Neural progenitor cell (in vitro differentiated cells): ENCODE measurements at regions not wholly inside any gene's neighbourhood (a gene's known extent, or its start where the extent isn't known, plus 50 kb on each side); places are given as distances from the start of the nearest gene placed in this dataset.
"Not testable (repeated sequence)": the region's sequence is repeated elsewhere in the genome, so short reads cannot be mapped to it uniquely, and the experiment has no call there.

ENCODE experiments used
- DNase-seq: peaks from one replicate; pipeline ENCODE4 v3.0.0-alpha.2; 2016; ENCODE audit warnings: low spot score
- H2AFZ ChIP-seq: fragments of 200-600 bp; sonication (generic); replicated peaks from 2 replicates; pipeline ENCODE4 v1.6.1; 2016; ENCODE audit warnings: antibody characterized with exemption
- H3F3A ChIP-seq: fragments of 200-600 bp; sonication (generic); 2 replicates; pipeline ENCODE4 v1.6.1; 2016; ENCODE audit warnings: antibody characterized with exemption, low read depth
- H3K27ac ChIP-seq: fragments of 200-600 bp; sonication (generic); 2 replicates; pipeline ENCODE4 v1.5.1; 2016; ENCODE audit warnings: mild to moderate bottlenecking
- H3K27me3 ChIP-seq: fragments of 200-600 bp; sonication (generic); 2 replicates; pipeline ENCODE4 v1.6.1; 2016; ENCODE audit warnings: mild to moderate bottlenecking, moderate library complexity
- H3K36me3 ChIP-seq: fragments of 200-600 bp; sonication (generic); 2 replicates; pipeline ENCODE4 v1.5.1; 2016
- H3K4me1 ChIP-seq: fragments of 200-600 bp; sonication (generic); 2 replicates; pipeline ENCODE4 v1.6.1; 2016; ENCODE audit warnings: mixed run types
- H3K4me2 ChIP-seq: fragments of 200-600 bp; sonication (generic); 2 replicates; pipeline ENCODE4 v1.6.1; 2016
- H3K4me3 ChIP-seq: fragments of 200-600 bp; sonication (generic); 2 replicates; pipeline ENCODE4 v1.5.1; 2016
- H3K79me2 ChIP-seq: fragments of 200-600 bp; sonication (generic); 2 replicates; pipeline ENCODE4 v1.6.1; 2016; ENCODE audit warnings: low read depth
- H3K9ac ChIP-seq: fragments of 200-600 bp; sonication (generic); 2 replicates; pipeline ENCODE4 v1.6.1; 2016
- H3K9me3 ChIP-seq: fragments of 200-600 bp; sonication (generic); 2 replicates; pipeline ENCODE4 v1.5.1; 2016; ENCODE audit warnings: low read depth
- H4K20me1 ChIP-seq: fragments of 200-600 bp; sonication (generic); 2 replicates; pipeline ENCODE4 v1.6.1; 2016; ENCODE audit warnings: low read depth
- H3K27ac Mint-ChIP-seq: 3 replicates; pipeline ENCODE4 v1.8.0; 2021; ENCODE audit warnings: mixed read lengths
- H3K27me3 Mint-ChIP-seq: 2 replicates; pipeline ENCODE4 v1.8.0; 2022; ENCODE audit warnings: low read depth, mild to moderate bottlenecking, inconsistent platforms, moderate library complexity, mixed read lengths; ENCODE audit not compliant: insufficient read depth
- H3K36me3 Mint-ChIP-seq: 3 replicates; pipeline ENCODE4 v1.8.0; 2021; ENCODE audit warnings: mixed read lengths
- H3K4me1 Mint-ChIP-seq: 3 replicates; pipeline ENCODE4 v1.8.0; 2021; ENCODE audit warnings: mixed read lengths
- H3K4me3 Mint-ChIP-seq: 3 replicates; pipeline ENCODE4 v1.8.0; 2021; ENCODE audit warnings: mild to moderate bottlenecking, moderate library complexity, mixed read lengths
- H3K9me3 Mint-ChIP-seq: 3 replicates; pipeline ENCODE4 v1.8.0; 2020; ENCODE audit warnings: mixed read lengths
- CTCF ChIP-seq: fragments of 200-600 bp; sonication (generic); IDR thresholded peaks from 2 replicates; pipeline ENCODE4 v1.5.1; 2017; ENCODE audit warnings: antibody characterized with exemption, mild to moderate bottlenecking
- EZH2 ChIP-seq: fragments of 200-600 bp; sonication (generic); IDR thresholded peaks from 2 replicates; pipeline ENCODE4 v1.6.1; 2017; ENCODE audit warnings: antibody characterized with exemption, mild to moderate bottlenecking, moderate library complexity
- EZH2phosphoT487 ChIP-seq: fragments of 200-600 bp; sonication (generic); IDR thresholded peaks from 2 replicates; pipeline ENCODE4 v1.6.1; 2017; ENCODE audit warnings: antibody characterized with exemption

- not testable (repeated sequence) for H3K9ac ChIP-seq, H3K9me3 ChIP-seq, H3K36me3 Mint-ChIP-seq, H3F3A ChIP-seq, H3K79me2 ChIP-seq, H3K27ac Mint-ChIP-seq, H3K27me3 ChIP-seq, H2AFZ ChIP-seq, H3K4me2 ChIP-seq, H3K4me1 ChIP-seq, H3K4me3 Mint-ChIP-seq, H3K27me3 Mint-ChIP-seq, DNase-seq, H3K4me1 Mint-ChIP-seq, H3K4me3 ChIP-seq, H3K36me3 ChIP-seq, H3K27ac ChIP-seq, H4K20me1 ChIP-seq
- H3K9me3 Mint-ChIP-seq: peaks cover 16% of the 10 kb centered on the region
Observed at GRCh38 chr4:55696424-55696823, 60.3 kb upstream of the NMU start.

- H3K9me3 Mint-ChIP-seq: peaks cover 5% of the 10 kb centered on the region
- TF ChIP-seq CTCF (no peak), EZH2 (no peak), EZH2phosphoT487 (no peak)
Observed at GRCh38 chr4:55706541-55706940, 70.4 kb upstream of the NMU start.

GRCh38 chr4:55707507-55707906 is 71.4 kb upstream of the NMU start:
- Histone ChIP-seq H3K27ac (no peak overlapping the region), H4K20me1 (no peaks in the 10 kb centered on the region), H3K4me1 (no peaks in the 10 kb centered on the region), H3K36me3 (no peaks in the 10 kb centered on the region), H3F3A (no peaks in the 10 kb centered on the region), H3K79me2 (no peaks in the 10 kb centered on the region), H3K9me3 (peaks cover 5% of the 10 kb centered on the region), H2AFZ (no peak overlapping the region), H3K27me3 (no peaks in the 10 kb centered on the region), H3K4me3 (no peak overlapping the region), H3K9ac (no peak overlapping the region), H3K4me2 (no peak overlapping the region)
- Mint-ChIP-seq H3K27ac (no peak overlapping the region), H3K4me1 (no peaks in the 10 kb centered on the region), H3K4me3 (no peak overlapping the region), H3K9me3 (peaks cover 5% of the 10 kb centered on the region), H3K36me3 (peaks cover 1% of the 10 kb centered on the region), H3K27me3 (no peaks in the 10 kb centered on the region)
- DNase-seq: no peak
- TF ChIP-seq EZH2phosphoT487: no peak
- TF ChIP-seq EZH2: no peak
- no peak for TF ChIP-seq CTCF

More at GRCh38 chr4:55706541-55706940, 70.4 kb upstream of the NMU start:
- Histone ChIP-seq H3K9ac (no peak overlapping the region), H3K36me3 (no peaks in the 10 kb centered on the region), H3K4me2 (no peak overlapping the region), H3K4me3 (no peak overlapping the region), H4K20me1 (no peaks in the 10 kb centered on the region), H3K27ac (no peak overlapping the region), H3F3A (no peaks in the 10 kb centered on the region), H3K4me1 (no peaks in the 10 kb centered on the region), H3K79me2 (no peaks in the 10 kb centered on the region), H3K27me3 (no peaks in the 10 kb centered on the region), H2AFZ (no peak overlapping the region), H3K9me3 (peaks cover 5% of the 10 kb centered on the region)
- H3K27me3 Mint-ChIP-seq: no peaks in the 10 kb centered on the region
- no peak for DNase-seq
- no peaks in the 10 kb centered on the region for H3K4me1 Mint-ChIP-seq
- H3K27ac Mint-ChIP-seq: no peak overlapping the region
- H3K4me3 Mint-ChIP-seq: no peak overlapping the region
- H3K36me3 Mint-ChIP-seq: peaks cover 1% of the 10 kb centered on the region

GRCh38 chr4:55707991-55708390 is 71.9 kb upstream of the NMU start:
- not testable (repeated sequence) for H3K27ac ChIP-seq, H3K9me3 ChIP-seq, H3K4me3 Mint-ChIP-seq, H3K27ac Mint-ChIP-seq, H3K27me3 ChIP-seq, H3K79me2 ChIP-seq, H3K4me3 ChIP-seq, H3K27me3 Mint-ChIP-seq, DNase-seq, H3K4me2 ChIP-seq, H3K9ac ChIP-seq, H3K9me3 Mint-ChIP-seq, H3F3A ChIP-seq, H3K4me1 Mint-ChIP-seq, H3K36me3 Mint-ChIP-seq, H2AFZ ChIP-seq, H3K36me3 ChIP-seq, H3K4me1 ChIP-seq, H4K20me1 ChIP-seq

- not testable (repeated sequence) for H3K36me3 ChIP-seq, H3K4me2 ChIP-seq, H3K4me1 ChIP-seq, H3K9me3 ChIP-seq, DNase-seq, H4K20me1 ChIP-seq, H3K27ac ChIP-seq, H2AFZ ChIP-seq, H3K4me1 Mint-ChIP-seq, H3K4me3 Mint-ChIP-seq, H3K9me3 Mint-ChIP-seq, H3K4me3 ChIP-seq, H3K27me3 ChIP-seq, H3K79me2 ChIP-seq, H3K36me3 Mint-ChIP-seq, H3K27ac Mint-ChIP-seq, H3K27me3 Mint-ChIP-seq, H3K9ac ChIP-seq, H3F3A ChIP-seq
Observed at GRCh38 chr4:55712835-55713234, 76.7 kb upstream of the NMU start.
